ENCODE measurements at regions not wholly inside any gene's neighbourhood (a gene's known extent, or its start where the extent isn't known, plus 50 kb on each side); places are given as distances from the start of the nearest gene placed in this dataset.

- Mint-ChIP-seq H3K27me3 (ENCODE audit: low read depth) (no peaks in the 10 kb centered on the region), H3K36me3 (no peaks in the 10 kb centered on the region), H3K4me1 (no peaks in the 10 kb centered on the region), H3K9me3 (no peaks in the 10 kb centered on the region), H3K4me3 (no peak overlapping the region), H3K27ac (no peak overlapping the region)
- no peak for DNase-seq (ENCODE audit: low spot score in 2 of 2, unreplicated experiment in 2 of 2)
- TF ChIP-seq CTCF (IDR thresholded peaks at IDR 0.05; ENCODE audit: unreplicated experiment), result no peak
These were observed 55.0 kb upstream of the ZNF644 start for GRCh38 chr1:91076834-91077233.

- DNase-seq (ENCODE audit: low spot score in 2 of 2, unreplicated experiment in 2 of 2), result no peak
- Mint-ChIP-seq H3K27ac (no peak overlapping the region), H3K9me3 (no peaks in the 10 kb centered on the region)
These were observed 53.6 kb upstream of the ZNF644 start for GRCh38 chr1:91075233-91076135.

GRCh38 chr1:91073299-91073698 lies 51.5 kb upstream of the ZNF644 start:
- H3K27ac Mint-ChIP-seq, result no peak overlapping the region
- H3K4me3 Mint-ChIP-seq, result no peak overlapping the region
- H3K27me3 Mint-ChIP-seq (ENCODE audit: low read depth), result no peaks in the 10 kb centered on the region
- TF ChIP-seq CTCF (IDR thresholded peaks at IDR 0.05; ENCODE audit: unreplicated experiment), result no peak
- no peaks in the 10 kb centered on the region for H3K36me3 Mint-ChIP-seq
- H3K4me1 Mint-ChIP-seq, result peaks cover 4% of the 10 kb centered on the region
- DNase-seq (ENCODE audit: low spot score in 2 of 2, unreplicated experiment in 2 of 2), result no peak
- H3K9me3 Mint-ChIP-seq, result no peaks in the 10 kb centered on the region

More at GRCh38 chr1:91075233-91076135, 53.6 kb upstream of the ZNF644 start:
- H3K27me3 Mint-ChIP-seq (ENCODE audit: low read depth), result no peaks in the 10 kb centered on the region
- H3K4me1 Mint-ChIP-seq, result peaks cover 2% of the 10 kb centered on the region
- no peak for TF ChIP-seq CTCF (IDR thresholded peaks at IDR 0.05; ENCODE audit: unreplicated experiment)
- no peaks in the 10 kb centered on the region for H3K36me3 Mint-ChIP-seq
- H3K4me3 Mint-ChIP-seq, result no peak overlapping the region

- Mint-ChIP-seq H3K9me3 (no peaks in the 10 kb centered on the region), H3K4me3 (no peak overlapping the region), H3K36me3 (no peaks in the 10 kb centered on the region), H3K4me1 (peaks cover 4% of the 10 kb centered on the region), H3K27ac (no peak overlapping the region), H3K27me3 (ENCODE audit: low read depth) (no peaks in the 10 kb centered on the region)
- TF ChIP-seq CTCF (IDR thresholded peaks at IDR 0.05; ENCODE audit: unreplicated experiment), result no peak
- DNase-seq (ENCODE audit: low spot score in 2 of 2, unreplicated experiment in 2 of 2), result no peak
These were observed 50.0 kb upstream of the ZNF644 start for GRCh38 chr1:91071838-91072237.
